Ishikawa (cell line): ENCODE measurements at regions not wholly inside any gene's neighbourhood (a gene's known extent, or its start where the extent isn't known, plus 50 kb on each side); places are given as distances from the start of the nearest gene placed in this dataset.

Experiments
- CEBPB ChIP-seq: IDR thresholded peaks from 2 replicates; pipeline ENCODE4 v1.6.1; 2012
- CREB1 ChIP-seq: IDR thresholded peaks from 2 replicates; pipeline ENCODE4 v1.6.1; 2012; ENCODE audit warnings: low read depth
- EGR1 ChIP-seq: IDR thresholded peaks from 2 replicates; pipeline ENCODE4 v1.6.1; 2012
- EP300 ChIP-seq: IDR thresholded peaks from 2 replicates; pipeline ENCODE4 v1.6.1; 2012; ENCODE audit warnings: borderline replicate concordance
- FOXM1 ChIP-seq: IDR thresholded peaks from 2 replicates; pipeline ENCODE4 v1.6.1; 2012; ENCODE audit warnings: low read depth, borderline replicate concordance
- NFIC ChIP-seq: IDR thresholded peaks from 2 replicates; pipeline ENCODE4 v1.6.1; 2012
- RAD21 ChIP-seq: IDR thresholded peaks from 2 replicates; pipeline ENCODE4 v1.6.1; 2012; ENCODE audit warnings: low read depth
- TAF1 ChIP-seq: IDR thresholded peaks from 2 replicates; pipeline ENCODE4 v1.6.1; 2012; ENCODE audit warnings: low read depth, mild to moderate bottlenecking
- TCF12 ChIP-seq: IDR thresholded peaks from 2 replicates; pipeline ENCODE4 v1.6.1; 2012; ENCODE audit warnings: low read depth
- TEAD4 ChIP-seq: IDR thresholded peaks from 2 replicates; pipeline ENCODE4 v1.6.1; 2012
- YY1 ChIP-seq: IDR thresholded peaks from 2 replicates; pipeline ENCODE4 v1.6.1; 2012; ENCODE audit warnings: low read depth
- ZBTB7A ChIP-seq: IDR thresholded peaks from 2 replicates; pipeline ENCODE4 v1.6.1; 2012; ENCODE audit warnings: low read depth
- TF ChIP-seq, protein P1 (sequence below): IDR thresholded peaks from 2 replicates; pipeline ENCODE4 v1.6.1; 2012
- TF ChIP-seq, protein P2 (sequence below): IDR thresholded peaks from 2 replicates; pipeline ENCODE4 v1.6.1; 2012; ENCODE audit warnings: low read depth, mild to moderate bottlenecking
- TF ChIP-seq, protein P3 (sequence below): IDR thresholded peaks from 2 replicates; pipeline ENCODE4 v1.6.1; 2012

DNA sequence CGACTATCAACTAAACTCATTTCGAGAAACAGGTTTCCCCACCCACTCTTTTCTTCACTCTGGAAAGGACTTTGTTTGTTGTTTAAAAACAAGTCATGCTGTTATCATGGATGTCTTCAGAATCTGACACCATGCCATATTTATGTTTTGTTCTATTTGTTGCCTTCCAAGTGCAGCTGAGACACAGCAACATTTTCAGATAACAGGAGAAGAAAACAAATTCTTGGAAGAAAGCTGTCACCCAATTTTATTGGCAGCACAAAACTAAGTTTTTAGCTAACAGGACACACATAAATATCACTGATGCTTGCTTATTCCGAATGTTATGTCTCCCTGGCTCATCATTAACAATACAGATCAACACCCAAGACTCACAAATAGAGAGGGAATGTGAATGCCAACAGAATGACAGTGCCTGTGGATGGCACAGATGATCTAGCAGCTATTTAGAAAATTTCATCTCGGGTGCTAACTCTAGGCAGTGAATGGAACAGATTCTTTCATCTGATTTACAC is 147.9 kb downstream of the RPS29 start:
- no peak for TF ChIP-seq EGR1
- TF ChIP-seq TEAD4, result no peak
- TF ChIP-seq, protein P1, sequence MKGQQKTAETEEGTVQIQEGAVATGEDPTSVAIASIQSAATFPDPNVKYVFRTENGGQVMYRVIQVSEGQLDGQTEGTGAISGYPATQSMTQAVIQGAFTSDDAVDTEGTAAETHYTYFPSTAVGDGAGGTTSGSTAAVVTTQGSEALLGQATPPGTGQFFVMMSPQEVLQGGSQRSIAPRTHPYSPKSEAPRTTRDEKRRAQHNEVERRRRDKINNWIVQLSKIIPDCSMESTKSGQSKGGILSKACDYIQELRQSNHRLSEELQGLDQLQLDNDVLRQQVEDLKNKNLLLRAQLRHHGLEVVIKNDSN, result no peak
- TF ChIP-seq, protein P2, sequence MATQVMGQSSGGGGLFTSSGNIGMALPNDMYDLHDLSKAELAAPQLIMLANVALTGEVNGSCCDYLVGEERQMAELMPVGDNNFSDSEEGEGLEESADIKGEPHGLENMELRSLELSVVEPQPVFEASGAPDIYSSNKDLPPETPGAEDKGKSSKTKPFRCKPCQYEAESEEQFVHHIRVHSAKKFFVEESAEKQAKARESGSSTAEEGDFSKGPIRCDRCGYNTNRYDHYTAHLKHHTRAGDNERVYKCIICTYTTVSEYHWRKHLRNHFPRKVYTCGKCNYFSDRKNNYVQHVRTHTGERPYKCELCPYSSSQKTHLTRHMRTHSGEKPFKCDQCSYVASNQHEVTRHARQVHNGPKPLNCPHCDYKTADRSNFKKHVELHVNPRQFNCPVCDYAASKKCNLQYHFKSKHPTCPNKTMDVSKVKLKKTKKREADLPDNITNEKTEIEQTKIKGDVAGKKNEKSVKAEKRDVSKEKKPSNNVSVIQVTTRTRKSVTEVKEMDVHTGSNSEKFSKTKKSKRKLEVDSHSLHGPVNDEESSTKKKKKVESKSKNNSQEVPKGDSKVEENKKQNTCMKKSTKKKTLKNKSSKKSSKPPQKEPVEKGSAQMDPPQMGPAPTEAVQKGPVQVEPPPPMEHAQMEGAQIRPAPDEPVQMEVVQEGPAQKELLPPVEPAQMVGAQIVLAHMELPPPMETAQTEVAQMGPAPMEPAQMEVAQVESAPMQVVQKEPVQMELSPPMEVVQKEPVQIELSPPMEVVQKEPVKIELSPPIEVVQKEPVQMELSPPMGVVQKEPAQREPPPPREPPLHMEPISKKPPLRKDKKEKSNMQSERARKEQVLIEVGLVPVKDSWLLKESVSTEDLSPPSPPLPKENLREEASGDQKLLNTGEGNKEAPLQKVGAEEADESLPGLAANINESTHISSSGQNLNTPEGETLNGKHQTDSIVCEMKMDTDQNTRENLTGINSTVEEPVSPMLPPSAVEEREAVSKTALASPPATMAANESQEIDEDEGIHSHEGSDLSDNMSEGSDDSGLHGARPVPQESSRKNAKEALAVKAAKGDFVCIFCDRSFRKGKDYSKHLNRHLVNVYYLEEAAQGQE, result no peak
- TF ChIP-seq TAF1, result no peak
- no peak for TF ChIP-seq CEBPB
- no peak for TF ChIP-seq YY1

DNA sequence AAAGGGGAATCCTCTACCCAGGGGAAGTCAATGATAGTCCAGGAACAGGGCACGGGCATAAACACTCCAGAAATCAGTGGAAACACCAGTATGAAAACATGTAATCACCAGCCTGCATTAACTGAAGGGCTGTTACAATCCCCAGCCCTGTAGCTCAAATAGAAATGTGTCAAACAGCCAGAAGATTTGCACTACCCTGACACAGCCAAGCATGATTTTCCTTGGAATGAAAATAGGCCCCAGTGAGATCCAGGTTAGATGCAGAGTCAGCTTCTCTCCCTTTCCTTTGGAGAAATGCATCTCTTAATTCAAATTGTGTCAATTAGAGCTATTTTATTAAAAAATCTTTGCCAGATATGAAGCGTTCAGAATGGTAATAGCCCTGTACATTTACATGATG is 158.1 kb downstream of the RPS29 start:
- TF ChIP-seq EP300, result no peak
- no peak for TF ChIP-seq TCF12
- no peak for TF ChIP-seq TAF1
- TF ChIP-seq CREB1, result no peak
- TF ChIP-seq, protein P3, sequence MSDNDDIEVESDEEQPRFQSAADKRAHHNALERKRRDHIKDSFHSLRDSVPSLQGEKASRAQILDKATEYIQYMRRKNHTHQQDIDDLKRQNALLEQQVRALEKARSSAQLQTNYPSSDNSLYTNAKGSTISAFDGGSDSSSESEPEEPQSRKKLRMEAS, result no peak
- no peak for TF ChIP-seq YY1
- TF ChIP-seq CEBPB, result no peak
- TF ChIP-seq ZBTB7A, result no peak
- TF ChIP-seq TEAD4, result no peak
- no peak for TF ChIP-seq RAD21
- TF ChIP-seq, protein P1, result no peak
- TF ChIP-seq NFIC, result no peak
- TF ChIP-seq EGR1, result no peak
- no peak for TF ChIP-seq FOXM1
- TF ChIP-seq, protein P2, result no peak

DNA sequence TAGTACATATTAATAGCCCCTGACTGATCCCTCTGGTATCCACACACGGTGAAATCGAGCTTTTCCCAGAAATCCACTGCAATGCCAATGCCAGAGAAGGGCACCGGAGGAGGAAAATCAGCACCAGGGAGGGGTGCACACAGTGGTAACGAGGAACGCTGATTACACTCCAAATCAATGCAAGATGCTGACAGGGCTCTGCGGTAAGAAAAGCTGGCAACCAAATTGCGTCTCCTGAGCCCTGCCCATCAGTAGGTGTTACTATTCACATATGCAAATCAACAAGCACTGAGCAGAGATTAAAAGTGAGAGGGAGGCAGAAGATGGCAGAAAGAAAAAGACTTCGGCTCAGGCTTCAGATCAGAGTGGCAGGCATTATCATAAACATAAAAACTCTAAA is 159.1 kb downstream of the RPS29 start:
- TF ChIP-seq NFIC (no peak), EGR1 (no peak), EP300 (no peak), YY1 (no peak), FOXM1 (no peak), TAF1 (no peak), CREB1 (no peak), TEAD4 (no peak), TCF12 (no peak), RAD21 (no peak), CEBPB (no peak), ZBTB7A (no peak)
- TF ChIP-seq, protein P2, result no peak
- TF ChIP-seq, protein P1, result no peak
- TF ChIP-seq, protein P3, result no peak

DNA sequence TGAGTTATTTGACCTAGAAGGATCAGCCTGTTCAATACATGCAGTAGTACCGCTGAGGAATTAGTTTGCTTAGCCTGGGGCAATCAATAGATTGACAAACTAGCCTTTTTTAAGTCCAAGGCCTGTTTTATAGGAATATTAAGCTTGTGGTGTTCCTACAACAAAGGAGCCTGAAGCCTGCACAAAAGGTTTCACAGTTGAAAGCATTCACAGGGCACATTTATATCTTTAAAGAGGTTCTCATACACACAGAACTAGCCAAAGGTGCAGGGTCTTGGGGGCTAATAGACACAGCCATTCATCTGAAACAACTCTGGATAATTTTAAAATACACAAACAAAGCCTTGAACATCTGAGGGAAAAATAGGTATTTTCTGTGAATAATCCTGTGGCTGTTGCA is 160.3 kb downstream of the RPS29 start:
- TF ChIP-seq NFIC, result no peak
- TF ChIP-seq ZBTB7A, result no peak
- TF ChIP-seq, protein P3, result no peak
- TF ChIP-seq TAF1, result no peak
- no peak for TF ChIP-seq CREB1
- TF ChIP-seq EGR1, result no peak
- TF ChIP-seq, protein P1, result no peak
- TF ChIP-seq RAD21, result no peak
- TF ChIP-seq TCF12, result no peak
- TF ChIP-seq FOXM1, result no peak
- no peak for TF ChIP-seq TEAD4
- TF ChIP-seq YY1, result no peak
- TF ChIP-seq, protein P2, result no peak
- no peak for TF ChIP-seq EP300
- no peak for TF ChIP-seq CEBPB
